Adrenal gland (tissue), 5 donors: ENCODE measurements at regions not wholly inside any gene's neighbourhood (a gene's known extent, or its start where the extent isn't known, plus 50 kb on each side); places are given as distances from the start of the nearest gene placed in this dataset.
"Not testable (repeated sequence)": the region's sequence is repeated elsewhere in the genome, so short reads cannot be mapped to it uniquely, and the experiment has no call there.

Experiments
- POLR2A ChIP-seq, 2 donors: fragments of 450-650 bp; IDR thresholded peaks; one replicate each; pipeline ENCODE4 v1.6.1; 2017; ENCODE audit warnings: antibody characterized with exemption in 2 of 2, mild to moderate bottlenecking in 2 of 2, moderate library complexity in 1 of 2
- TF ChIP-seq, protein P1 (sequence below), 6 experiments: fragments of 450-650 bp in 4 of 6; fragments of 200-600 bp in 2 of 6; sonication (generic) in 1 of 6; IDR thresholded peaks; 1 replicate in 5 of 6; 2 replicates in 1 of 6; pipeline versions ENCODE4 v1.5.1 to v1.8.0; 2016 to 2021; ENCODE audit warnings: antibody characterized with exemption in 6 of 6, mild to moderate bottlenecking in 2 of 6, moderate library complexity in 1 of 6
- donor health status: DM: no; HTN: no; CAD: no.

DNA sequence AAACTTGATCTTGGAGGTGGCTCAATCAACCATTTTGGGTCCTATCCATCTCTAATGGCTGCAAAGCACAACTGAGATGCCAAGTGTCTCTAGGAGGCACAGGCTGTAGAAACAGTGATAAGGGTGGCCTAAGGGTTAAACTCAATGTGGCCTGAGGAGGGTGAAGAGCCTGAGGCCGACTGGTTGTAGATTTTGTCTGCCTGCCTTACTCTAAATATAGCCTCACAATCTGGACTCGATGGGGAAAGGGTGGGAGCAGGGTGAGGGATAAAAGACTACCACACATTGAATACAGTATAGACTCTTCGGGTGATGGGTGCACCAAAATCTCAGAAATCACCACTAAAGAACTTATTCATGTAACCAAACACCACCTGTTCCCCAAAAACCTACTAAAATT is 81.9 kb downstream of the TBC1D26 start:
- TF ChIP-seq, protein P1, sequence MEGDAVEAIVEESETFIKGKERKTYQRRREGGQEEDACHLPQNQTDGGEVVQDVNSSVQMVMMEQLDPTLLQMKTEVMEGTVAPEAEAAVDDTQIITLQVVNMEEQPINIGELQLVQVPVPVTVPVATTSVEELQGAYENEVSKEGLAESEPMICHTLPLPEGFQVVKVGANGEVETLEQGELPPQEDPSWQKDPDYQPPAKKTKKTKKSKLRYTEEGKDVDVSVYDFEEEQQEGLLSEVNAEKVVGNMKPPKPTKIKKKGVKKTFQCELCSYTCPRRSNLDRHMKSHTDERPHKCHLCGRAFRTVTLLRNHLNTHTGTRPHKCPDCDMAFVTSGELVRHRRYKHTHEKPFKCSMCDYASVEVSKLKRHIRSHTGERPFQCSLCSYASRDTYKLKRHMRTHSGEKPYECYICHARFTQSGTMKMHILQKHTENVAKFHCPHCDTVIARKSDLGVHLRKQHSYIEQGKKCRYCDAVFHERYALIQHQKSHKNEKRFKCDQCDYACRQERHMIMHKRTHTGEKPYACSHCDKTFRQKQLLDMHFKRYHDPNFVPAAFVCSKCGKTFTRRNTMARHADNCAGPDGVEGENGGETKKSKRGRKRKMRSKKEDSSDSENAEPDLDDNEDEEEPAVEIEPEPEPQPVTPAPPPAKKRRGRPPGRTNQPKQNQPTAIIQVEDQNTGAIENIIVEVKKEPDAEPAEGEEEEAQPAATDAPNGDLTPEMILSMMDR (IDR thresholded peaks at IDR 0.05): not testable (repeated sequence)
- not testable (repeated sequence) for TF ChIP-seq POLR2A (IDR thresholded peaks at IDR 0.05)
